Esophagus muscularis mucosa (tissue), 3 donors: ENCODE measurements at regions not wholly inside any gene's neighbourhood (a gene's known extent, or its start where the extent isn't known, plus 50 kb on each side); places are given as distances from the start of the nearest gene placed in this dataset.

ENCODE experiments used
- EP300 ChIP-seq: sonication (generic); formaldehyde crosslinking; IDR thresholded peaks from one replicate; pipeline ENCODE4 v1.6.1; 2017; ENCODE audit warnings: antibody characterized with exemption
- TF ChIP-seq, protein P1 (sequence below), 3 experiments: fragments of 200-600 bp in 2 of 3; fragments of 450-650 bp in 1 of 3; sonication (generic) in 2 of 3; IDR thresholded peaks; one replicate each; pipeline ENCODE4 v1.5.1; 2017 to 2019; ENCODE audit warnings: antibody characterized with exemption in 3 of 3, mild to moderate bottlenecking in 2 of 3, moderate library complexity in 1 of 3

DNA sequence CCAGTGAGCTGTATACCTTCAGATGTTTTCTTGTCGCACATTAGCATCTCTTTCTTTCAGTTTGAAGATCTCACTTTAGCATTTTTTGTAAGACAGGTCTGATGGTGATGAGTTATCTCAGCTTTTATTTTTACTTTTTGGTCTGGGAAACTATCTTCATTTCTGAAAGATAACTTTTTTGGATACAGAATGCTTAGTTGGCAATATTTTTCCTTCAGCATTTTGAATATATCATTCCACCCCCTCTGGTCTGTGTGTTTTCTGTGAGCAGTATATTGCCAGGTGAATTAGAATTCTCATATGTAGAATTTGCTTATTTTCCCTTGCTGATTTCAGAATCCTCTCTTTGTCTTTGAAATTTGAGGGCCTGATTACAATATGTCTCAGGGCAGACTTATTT lies 743.3 kb downstream of the PLOD2 start:
- TF ChIP-seq, protein P1, sequence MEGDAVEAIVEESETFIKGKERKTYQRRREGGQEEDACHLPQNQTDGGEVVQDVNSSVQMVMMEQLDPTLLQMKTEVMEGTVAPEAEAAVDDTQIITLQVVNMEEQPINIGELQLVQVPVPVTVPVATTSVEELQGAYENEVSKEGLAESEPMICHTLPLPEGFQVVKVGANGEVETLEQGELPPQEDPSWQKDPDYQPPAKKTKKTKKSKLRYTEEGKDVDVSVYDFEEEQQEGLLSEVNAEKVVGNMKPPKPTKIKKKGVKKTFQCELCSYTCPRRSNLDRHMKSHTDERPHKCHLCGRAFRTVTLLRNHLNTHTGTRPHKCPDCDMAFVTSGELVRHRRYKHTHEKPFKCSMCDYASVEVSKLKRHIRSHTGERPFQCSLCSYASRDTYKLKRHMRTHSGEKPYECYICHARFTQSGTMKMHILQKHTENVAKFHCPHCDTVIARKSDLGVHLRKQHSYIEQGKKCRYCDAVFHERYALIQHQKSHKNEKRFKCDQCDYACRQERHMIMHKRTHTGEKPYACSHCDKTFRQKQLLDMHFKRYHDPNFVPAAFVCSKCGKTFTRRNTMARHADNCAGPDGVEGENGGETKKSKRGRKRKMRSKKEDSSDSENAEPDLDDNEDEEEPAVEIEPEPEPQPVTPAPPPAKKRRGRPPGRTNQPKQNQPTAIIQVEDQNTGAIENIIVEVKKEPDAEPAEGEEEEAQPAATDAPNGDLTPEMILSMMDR (IDR thresholded peaks at IDR 0.05) = no peak
- no peak for TF ChIP-seq EP300
